ENCODE measurements at regions not wholly inside any gene's neighbourhood (a gene's known extent, or its start where the extent isn't known, plus 50 kb on each side); places are given as distances from the start of the nearest gene placed in this dataset.

DNA sequence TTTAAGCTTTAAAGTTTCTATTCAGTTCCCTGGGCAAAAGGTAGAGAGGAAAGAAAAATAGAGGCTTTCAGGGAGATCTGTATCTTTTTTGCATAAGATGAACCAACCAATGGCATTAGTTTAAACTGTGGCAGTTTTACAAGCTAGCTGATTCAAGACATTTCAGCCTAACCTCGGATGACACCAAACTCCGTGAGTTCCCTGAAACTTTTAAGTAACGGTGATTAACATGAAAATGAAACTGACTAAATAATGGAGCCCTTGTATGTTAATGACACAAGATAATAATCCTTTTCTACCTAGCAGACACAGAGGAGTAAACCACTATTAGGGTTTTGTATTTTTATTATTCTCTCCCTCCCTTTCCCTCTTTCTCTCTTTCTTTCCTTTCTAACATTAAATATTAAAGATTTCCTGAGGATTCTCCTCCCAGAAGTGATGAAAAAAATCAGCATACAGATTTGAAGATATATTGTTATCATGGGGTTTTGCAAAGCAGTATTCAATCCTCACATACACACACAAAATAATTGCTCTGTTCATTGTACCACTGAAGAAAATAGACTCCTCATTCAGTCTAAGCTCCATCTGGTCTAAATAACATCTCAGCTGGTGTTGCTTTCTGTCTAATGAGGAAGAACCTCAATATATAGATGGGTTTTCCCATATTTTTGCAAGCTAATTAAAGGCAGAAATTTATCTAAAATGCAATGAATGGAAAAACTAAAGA is 483.8 kb downstream of the NOVA1 start:
- no peak for DNase-seq (ENCODE audit: low spot score)
- TF ChIP-seq, protein P1, sequence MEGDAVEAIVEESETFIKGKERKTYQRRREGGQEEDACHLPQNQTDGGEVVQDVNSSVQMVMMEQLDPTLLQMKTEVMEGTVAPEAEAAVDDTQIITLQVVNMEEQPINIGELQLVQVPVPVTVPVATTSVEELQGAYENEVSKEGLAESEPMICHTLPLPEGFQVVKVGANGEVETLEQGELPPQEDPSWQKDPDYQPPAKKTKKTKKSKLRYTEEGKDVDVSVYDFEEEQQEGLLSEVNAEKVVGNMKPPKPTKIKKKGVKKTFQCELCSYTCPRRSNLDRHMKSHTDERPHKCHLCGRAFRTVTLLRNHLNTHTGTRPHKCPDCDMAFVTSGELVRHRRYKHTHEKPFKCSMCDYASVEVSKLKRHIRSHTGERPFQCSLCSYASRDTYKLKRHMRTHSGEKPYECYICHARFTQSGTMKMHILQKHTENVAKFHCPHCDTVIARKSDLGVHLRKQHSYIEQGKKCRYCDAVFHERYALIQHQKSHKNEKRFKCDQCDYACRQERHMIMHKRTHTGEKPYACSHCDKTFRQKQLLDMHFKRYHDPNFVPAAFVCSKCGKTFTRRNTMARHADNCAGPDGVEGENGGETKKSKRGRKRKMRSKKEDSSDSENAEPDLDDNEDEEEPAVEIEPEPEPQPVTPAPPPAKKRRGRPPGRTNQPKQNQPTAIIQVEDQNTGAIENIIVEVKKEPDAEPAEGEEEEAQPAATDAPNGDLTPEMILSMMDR (IDR thresholded peaks at IDR 0.05; ENCODE audit: unreplicated experiment) = no peak
- H3K9me3 Mint-ChIP-seq (ENCODE audit: unreplicated experiment) = no peaks in the 10 kb centered on the region
- no peak overlapping the region for H3K4me3 Mint-ChIP-seq (ENCODE audit: unreplicated experiment)
- no peak overlapping the region for H3K27ac Mint-ChIP-seq (ENCODE audit: unreplicated experiment)
- H3K36me3 Mint-ChIP-seq (ENCODE audit: low read depth, unreplicated experiment) = no peaks in the 10 kb centered on the region
- no peaks in the 10 kb centered on the region for H3K27me3 Mint-ChIP-seq (ENCODE audit: unreplicated experiment)
- H3K4me1 Mint-ChIP-seq (ENCODE audit: unreplicated experiment) = no peaks in the 10 kb centered on the region

DNA sequence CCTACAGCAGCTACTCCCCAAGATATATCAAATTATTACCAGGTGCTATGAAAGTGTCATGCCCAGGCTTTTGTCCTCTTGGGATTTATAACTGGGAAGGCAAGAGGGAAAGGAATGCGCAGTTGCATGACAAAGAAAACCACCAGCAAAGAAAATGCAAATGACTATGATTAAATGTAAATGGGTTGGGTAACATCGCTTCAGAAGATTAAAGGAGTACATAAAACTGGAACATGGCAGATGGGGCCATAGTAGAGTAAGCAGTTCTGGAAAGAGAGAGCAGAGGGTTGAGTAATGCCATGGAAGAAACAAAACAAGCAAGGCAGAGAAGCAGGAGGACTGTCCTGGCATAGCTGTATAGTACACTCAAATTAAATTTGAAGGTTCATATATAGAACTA is 493.1 kb downstream of the NOVA1 start:
- peaks cover 6% of the 10 kb centered on the region for H3K9me3 Mint-ChIP-seq (ENCODE audit: unreplicated experiment)
- peaks cover 12% of the 10 kb centered on the region for H3K36me3 Mint-ChIP-seq (ENCODE audit: low read depth, unreplicated experiment)
- TF ChIP-seq, protein P1 (IDR thresholded peaks at IDR 0.05; ENCODE audit: unreplicated experiment) = no peak
- peak overlapping the region; percentile 4 for H3K27ac Mint-ChIP-seq (ENCODE audit: unreplicated experiment)
- no peak for DNase-seq (ENCODE audit: low spot score)
- H3K4me1 Mint-ChIP-seq (ENCODE audit: unreplicated experiment) = peaks cover 7% of the 10 kb centered on the region
- peaks cover 1% of the 10 kb centered on the region for H3K27me3 Mint-ChIP-seq (ENCODE audit: unreplicated experiment)
- H3K4me3 Mint-ChIP-seq (ENCODE audit: unreplicated experiment) = no peak overlapping the region

DNA sequence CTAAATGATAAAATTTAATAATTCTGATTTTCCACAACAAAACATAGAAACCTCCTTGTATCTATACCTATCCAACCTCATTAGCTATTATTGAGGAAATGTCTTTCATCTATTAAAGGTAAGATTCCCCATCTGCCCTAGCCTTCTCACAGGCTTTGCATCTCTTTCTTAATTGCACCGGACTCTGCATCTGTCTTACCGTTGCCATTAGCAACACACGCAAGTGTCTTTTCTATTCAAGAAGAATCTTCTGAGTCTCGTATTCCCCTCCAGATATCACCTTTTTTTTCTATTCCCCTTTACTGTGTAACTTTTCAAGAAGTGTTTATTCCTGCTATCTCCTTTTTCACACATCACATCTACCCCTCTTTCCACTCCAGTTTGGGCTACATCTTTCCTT is 500.0 kb downstream of the NOVA1 start:
- no peak for DNase-seq (ENCODE audit: low spot score)
- no peak overlapping the region for H3K4me3 Mint-ChIP-seq (ENCODE audit: unreplicated experiment)
- H3K27ac Mint-ChIP-seq (ENCODE audit: unreplicated experiment) = no peak overlapping the region
- no peaks in the 10 kb centered on the region for H3K4me1 Mint-ChIP-seq (ENCODE audit: unreplicated experiment)
- peaks cover 2% of the 10 kb centered on the region for H3K27me3 Mint-ChIP-seq (ENCODE audit: unreplicated experiment)
- no peaks in the 10 kb centered on the region for H3K9me3 Mint-ChIP-seq (ENCODE audit: unreplicated experiment)
- no peaks in the 10 kb centered on the region for H3K36me3 Mint-ChIP-seq (ENCODE audit: low read depth, unreplicated experiment)
- TF ChIP-seq, protein P1 (IDR thresholded peaks at IDR 0.05; ENCODE audit: unreplicated experiment) = no peak

DNA sequence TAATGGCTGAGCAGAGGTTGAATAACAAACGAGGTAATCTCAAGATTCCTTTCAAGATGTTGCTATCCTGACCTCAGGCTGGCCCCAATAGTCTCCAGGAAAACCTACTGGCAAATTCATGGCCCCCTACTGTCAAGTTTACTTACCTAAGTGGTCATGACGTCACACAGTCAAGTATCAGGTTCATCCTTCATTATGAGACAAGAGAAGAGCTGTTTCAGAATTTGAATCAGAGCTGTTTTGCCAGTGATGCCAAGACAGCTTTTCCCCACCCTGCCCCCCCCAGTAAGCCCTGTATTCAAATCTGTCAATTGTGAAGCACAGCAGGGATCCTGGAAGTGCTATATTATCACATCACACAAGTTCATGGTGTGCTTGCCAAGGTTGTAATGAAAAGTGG is 509.6 kb downstream of the NOVA1 start:
- no peak overlapping the region for H3K27ac Mint-ChIP-seq (ENCODE audit: unreplicated experiment)
- H3K27me3 Mint-ChIP-seq (ENCODE audit: unreplicated experiment) = no peaks in the 10 kb centered on the region
- TF ChIP-seq, protein P1 (IDR thresholded peaks at IDR 0.05; ENCODE audit: unreplicated experiment) = no peak
- H3K4me3 Mint-ChIP-seq (ENCODE audit: unreplicated experiment) = no peak overlapping the region
- no peaks in the 10 kb centered on the region for H3K9me3 Mint-ChIP-seq (ENCODE audit: unreplicated experiment)
- DNase-seq (ENCODE audit: low spot score) = no peak
- no peaks in the 10 kb centered on the region for H3K4me1 Mint-ChIP-seq (ENCODE audit: unreplicated experiment)
- H3K36me3 Mint-ChIP-seq (ENCODE audit: low read depth, unreplicated experiment) = no peaks in the 10 kb centered on the region

DNA sequence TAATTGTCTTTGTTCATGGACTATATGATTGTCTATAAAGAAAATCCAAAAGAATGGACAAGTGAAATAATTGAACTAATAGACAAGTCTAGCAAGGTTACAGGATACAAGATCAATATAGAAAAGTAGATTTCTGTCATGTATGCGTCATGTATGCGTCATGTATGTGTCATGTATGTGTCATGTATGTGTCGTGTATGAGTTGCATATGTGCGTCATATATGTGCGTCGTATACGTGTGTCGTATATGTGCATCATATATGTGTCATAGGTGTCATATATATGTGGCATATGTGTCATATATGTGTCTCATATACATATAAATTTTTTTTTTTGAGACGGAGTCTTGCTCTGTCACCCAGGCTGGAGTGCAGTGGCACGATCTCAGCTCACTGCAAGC is 516.8 kb downstream of the NOVA1 start:
- Mint-ChIP-seq H3K27ac (ENCODE audit: unreplicated experiment) (no peak overlapping the region), H3K27me3 (ENCODE audit: unreplicated experiment) (no peaks in the 10 kb centered on the region), H3K4me1 (ENCODE audit: unreplicated experiment) (no peaks in the 10 kb centered on the region), H3K4me3 (ENCODE audit: unreplicated experiment) (no peak overlapping the region), H3K36me3 (ENCODE audit: low read depth, unreplicated experiment) (no peaks in the 10 kb centered on the region), H3K9me3 (ENCODE audit: unreplicated experiment) (no peaks in the 10 kb centered on the region)
- DNase-seq (ENCODE audit: low spot score) = no peak
- TF ChIP-seq, protein P1 (IDR thresholded peaks at IDR 0.05; ENCODE audit: unreplicated experiment) = no peak

Measured in endothelial cell (in vitro differentiated cells).